Trophoblast cell (in vitro differentiated cells and primary cell): ENCODE measurements at regions not wholly inside any gene's neighbourhood (a gene's known extent, or its start where the extent isn't known, plus 50 kb on each side); places are given as distances from the start of the nearest gene placed in this dataset.

Experiments used
- DNase-seq, 2 donors: peaks; one replicate each; pipeline ENCODE4 v3.0.0-alpha.2; 2016
- H2AFZ ChIP-seq: 2 replicates; pipeline ENCODE4 v1.6.1; 2013; ENCODE audit warnings: low read length, moderate library complexity, mild to moderate bottlenecking; ENCODE audit not compliant: insufficient read depth, poor library complexity
- H2AK5ac ChIP-seq: 2 replicates; pipeline ENCODE4 v1.6.1; 2013; ENCODE audit warnings: mild to moderate bottlenecking, low read length
- H2BK120ac ChIP-seq: 2 replicates; pipeline ENCODE4 v1.6.1; 2013; ENCODE audit warnings: low read length, mild to moderate bottlenecking, moderate library complexity; ENCODE audit not compliant: insufficient read depth, poor library complexity
- H2BK12ac ChIP-seq: 2 replicates; pipeline ENCODE4 v1.6.1; 2013; ENCODE audit warnings: mild to moderate bottlenecking, low read length, moderate library complexity
- H2BK5ac ChIP-seq: 2 replicates; pipeline ENCODE4 v1.6.1; 2013; ENCODE audit warnings: low read length, low read depth, moderate library complexity, mild to moderate bottlenecking; ENCODE audit not compliant: poor library complexity
- H3K14ac ChIP-seq: 2 replicates; pipeline ENCODE4 v1.6.1; 2013; ENCODE audit warnings: mild to moderate bottlenecking, low read length
- H3K18ac ChIP-seq: 2 replicates; pipeline ENCODE4 v1.6.1; 2013; ENCODE audit warnings: mild to moderate bottlenecking, low read length
- H3K23ac ChIP-seq: 2 replicates; pipeline ENCODE4 v1.6.1; 2013; ENCODE audit warnings: low read length
- H3K27ac ChIP-seq: 2 replicates; pipeline ENCODE4 v1.5.1; 2013; ENCODE audit warnings: low read depth, mild to moderate bottlenecking, inconsistent platforms, low read length, moderate library complexity
- H3K27me3 ChIP-seq: 2 replicates; pipeline ENCODE4 v1.6.1; 2013; ENCODE audit warnings: inconsistent platforms, mild to moderate bottlenecking, low read length, moderate library complexity; ENCODE audit not compliant: insufficient read depth
- H3K36me3 ChIP-seq, 2 experiments: 1 replicate in 1 of 2; 2 replicates in 1 of 2; pipeline ENCODE4 v1.6.1; 2013; ENCODE audit warnings: low read length in 2 of 2, mild to moderate bottlenecking in 2 of 2, moderate library complexity in 1 of 2; ENCODE audit not compliant: insufficient read depth in 2 of 2, control insufficient read depth in 1 of 2
- H3K4ac ChIP-seq: 2 replicates; pipeline ENCODE4 v1.6.1; 2013; ENCODE audit warnings: low read depth, mild to moderate bottlenecking, low read length, moderate library complexity
- H3K4me1 ChIP-seq, 2 experiments: 1 replicate in 1 of 2; 2 replicates in 1 of 2; pipeline ENCODE4 v1.6.1; 2013; ENCODE audit warnings: low read length in 2 of 2, mild to moderate bottlenecking in 2 of 2, moderate library complexity in 1 of 2; ENCODE audit not compliant: insufficient read depth in 2 of 2, control insufficient read depth in 1 of 2
- H3K4me2 ChIP-seq: 2 replicates; pipeline ENCODE4 v1.6.1; 2013; ENCODE audit warnings: inconsistent platforms, mild to moderate bottlenecking, low read length, moderate library complexity
- H3K4me3 ChIP-seq: 2 replicates; pipeline ENCODE4 v1.5.1; 2013; ENCODE audit warnings: mild to moderate bottlenecking, low read depth, low read length, inconsistent platforms
- H3K79me1 ChIP-seq: one replicate; pipeline ENCODE4 v1.6.1; 2013; ENCODE audit warnings: low read length
- H3K79me2 ChIP-seq: 2 replicates; pipeline ENCODE4 v1.6.1; 2013; ENCODE audit warnings: low read length, mild to moderate bottlenecking; ENCODE audit not compliant: control insufficient read depth, insufficient read depth, poor library complexity
- H3K9ac ChIP-seq: 2 replicates; pipeline ENCODE4 v1.6.1; 2013; ENCODE audit warnings: mild to moderate bottlenecking, low read length
- H3K9me3 ChIP-seq: 2 replicates; pipeline ENCODE4 v1.6.1; 2013; ENCODE audit warnings: low read depth, mild to moderate bottlenecking, control low read depth, inconsistent platforms, low read length; ENCODE audit not compliant: insufficient read depth
- H4K12ac ChIP-seq: 2 replicates; pipeline ENCODE4 v1.6.1; 2013; ENCODE audit warnings: low read depth, mild to moderate bottlenecking, low read length, moderate library complexity
- H4K8ac ChIP-seq: 2 replicates; pipeline ENCODE4 v1.6.1; 2013; ENCODE audit warnings: low read depth, mild to moderate bottlenecking, low read length, moderate library complexity
- H4K91ac ChIP-seq: one replicate; pipeline ENCODE4 v1.6.1; 2013; ENCODE audit warnings: low read depth, mild to moderate bottlenecking, low read length, moderate library complexity
- WGBS: extraction: QIAGEN DNeasy Blood & Tissue Kit; methylation state at CpG from one replicate; pipeline ENCODE4 v1.1.7; 2013; ENCODE audit warnings: missing lambda C conversion rate; ENCODE audit not compliant: insufficient read length, insufficient coverage; ENCODE audit errors: extremely low coverage; 5-methylcytosine and 5-hydroxymethylcytosine counted together

DNA sequence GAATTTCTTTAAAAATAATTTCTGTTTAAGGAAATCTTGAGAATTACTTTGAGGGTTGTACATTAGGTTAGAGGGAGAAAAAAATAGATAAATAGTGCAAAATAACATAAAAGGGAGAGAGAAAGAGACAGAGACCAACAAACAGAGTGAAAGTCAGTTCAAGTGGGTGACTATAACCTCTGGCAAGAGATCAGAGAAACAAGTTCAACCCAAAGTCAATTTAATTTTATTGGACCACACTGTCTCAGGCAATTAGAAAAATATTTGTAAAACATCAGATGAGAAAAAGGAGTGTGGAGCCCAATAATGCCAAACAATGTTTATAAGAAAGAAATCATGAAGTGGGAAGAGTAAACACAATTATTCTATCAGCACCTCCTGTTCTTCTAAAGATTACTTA lies 143.5 kb upstream of the GYPA start:
- Histone ChIP-seq H2AFZ (no peak overlapping the region), H3K23ac (no peak overlapping the region), H3K4me3 (no peak overlapping the region), H3K4me1 (no peaks in the 10 kb centered on the region), H3K9ac (no peak overlapping the region), H2BK12ac (no peak overlapping the region), H4K91ac (no peak overlapping the region), H2AK5ac (no peak overlapping the region), H3K79me2 (no peaks in the 10 kb centered on the region), H2BK5ac (no peak overlapping the region), H2BK120ac (no peak overlapping the region), H4K12ac (no peak overlapping the region), H3K18ac (no peak overlapping the region), H3K9me3 (no peaks in the 10 kb centered on the region), H3K27ac (no peak overlapping the region), H3K4me2 (no peak overlapping the region), H3K79me1 (no peaks in the 10 kb centered on the region), H3K27me3 (no peaks in the 10 kb centered on the region), H3K14ac (no peak overlapping the region), H4K8ac (no peak overlapping the region), H3K36me3 (no peaks in the 10 kb centered on the region), H3K4ac (no peak overlapping the region)
- DNase-seq, result no peak

DNA sequence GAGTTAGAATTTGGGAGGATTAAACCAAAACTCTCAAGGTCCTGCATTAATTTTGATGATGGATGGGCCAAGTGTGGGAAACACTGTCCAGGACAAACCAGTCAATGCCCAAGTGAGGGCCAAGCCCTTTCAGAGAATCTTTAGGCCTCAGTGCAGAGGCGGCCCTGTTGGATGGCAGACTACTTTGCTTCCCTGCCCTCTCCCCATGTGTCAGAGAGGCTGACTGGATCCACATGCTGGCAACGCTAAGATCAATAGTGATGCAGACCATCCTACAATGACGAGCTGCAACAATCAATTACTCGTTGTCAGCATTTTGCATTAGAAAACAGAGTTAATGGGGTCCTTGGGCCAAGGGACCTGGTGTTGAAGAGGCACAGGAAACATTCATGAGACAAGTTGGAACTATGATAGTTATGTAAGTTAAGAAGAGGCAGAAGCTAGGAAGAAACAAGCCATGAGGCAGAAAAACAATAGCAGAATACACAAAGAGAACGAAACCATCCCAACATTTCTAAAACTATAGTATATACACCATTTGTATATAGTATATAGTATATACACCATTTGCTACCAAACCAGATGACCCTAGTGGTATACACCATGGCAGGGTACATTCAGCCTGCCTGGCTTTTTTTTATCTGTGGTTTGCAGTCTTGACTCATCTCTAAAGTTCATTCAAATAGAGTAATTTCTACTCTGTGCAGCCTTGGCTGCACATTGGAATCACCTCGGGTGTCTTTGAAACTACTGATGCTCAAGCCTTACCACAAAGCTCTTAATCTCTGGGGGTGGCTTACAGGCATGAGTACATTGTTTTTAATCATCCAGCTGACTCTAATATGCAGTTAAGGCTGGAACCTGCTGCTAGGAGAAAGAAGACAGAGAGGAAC lies 147.7 kb upstream of the GYPA start:
- no peak overlapping the region for H3K4me2 ChIP-seq
- H3K9ac ChIP-seq, result no peak overlapping the region
- no peak overlapping the region for H4K91ac ChIP-seq
- H2BK5ac ChIP-seq, result no peak overlapping the region
- no peak overlapping the region for H4K8ac ChIP-seq
- no peaks in the 10 kb centered on the region for H3K27me3 ChIP-seq
- H3K36me3 ChIP-seq, result no peaks in the 10 kb centered on the region
- no peak overlapping the region for H2AFZ ChIP-seq
- no peak overlapping the region for H3K18ac ChIP-seq
- no peaks in the 10 kb centered on the region for H3K9me3 ChIP-seq
- no peak overlapping the region for H2BK120ac ChIP-seq
- no peak overlapping the region for H3K27ac ChIP-seq
- no peak for DNase-seq
- H2BK12ac ChIP-seq, result no peak overlapping the region
- H3K79me2 ChIP-seq, result no peaks in the 10 kb centered on the region
- no CpG with 5 or more reads among the region's 6 CpGs for WGBS
- no peak overlapping the region for H3K4me3 ChIP-seq
- H3K4me1 ChIP-seq, result no peaks in the 10 kb centered on the region
- H3K23ac ChIP-seq, result no peak overlapping the region
- H3K79me1 ChIP-seq, result no peaks in the 10 kb centered on the region
- no peak overlapping the region for H3K4ac ChIP-seq
- H2AK5ac ChIP-seq, result no peak overlapping the region
- H3K14ac ChIP-seq, result no peak overlapping the region
- no peak overlapping the region for H4K12ac ChIP-seq

DNA sequence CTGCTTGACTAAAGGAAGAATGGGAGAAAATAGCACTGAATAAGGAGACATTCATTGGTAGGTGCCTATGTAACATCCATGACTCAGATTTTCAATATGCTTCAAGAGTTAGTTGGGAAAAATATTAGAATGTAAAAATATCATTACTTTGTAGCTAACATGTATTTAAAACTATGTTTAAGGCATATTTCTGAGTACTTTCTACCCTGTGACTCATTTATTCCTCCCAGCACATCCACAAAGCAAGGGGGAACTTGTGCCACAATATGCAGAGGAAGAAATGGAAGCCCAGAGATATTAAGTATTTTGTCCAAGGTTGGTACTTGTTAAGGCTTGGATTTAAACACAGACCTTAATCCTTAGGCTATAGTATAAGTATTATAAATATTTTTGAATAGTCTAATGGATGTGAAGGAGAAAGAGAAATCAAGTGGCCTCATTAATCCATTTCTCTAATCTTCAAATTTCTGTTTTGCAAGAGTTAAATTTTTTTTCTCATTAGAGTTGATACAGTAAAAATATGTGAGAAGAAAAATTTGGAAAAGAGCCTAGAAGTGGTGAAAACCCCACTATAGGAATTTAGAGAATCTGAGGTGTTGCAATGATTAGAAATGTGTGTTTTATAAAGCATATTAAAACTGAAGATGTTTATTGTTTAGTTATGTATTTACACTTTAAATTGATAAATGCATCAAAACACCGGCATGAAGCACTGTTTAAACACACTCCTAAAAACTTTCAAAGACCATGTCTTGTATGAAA lies 149.3 kb upstream of the GYPA start:
- H3K4me3 ChIP-seq, result no peak overlapping the region
- H4K8ac ChIP-seq, result no peak overlapping the region
- no peaks in the 10 kb centered on the region for H3K79me1 ChIP-seq
- no peak overlapping the region for H2BK12ac ChIP-seq
- H3K27me3 ChIP-seq, result no peaks in the 10 kb centered on the region
- DNase-seq, result peak in 1 of 2 donors; percentile 46
- no peak overlapping the region for H2BK120ac ChIP-seq
- no peak overlapping the region for H3K18ac ChIP-seq
- H2AFZ ChIP-seq, result no peak overlapping the region
- no peak overlapping the region for H3K27ac ChIP-seq
- no peak overlapping the region for H3K9ac ChIP-seq
- H3K9me3 ChIP-seq, result no peaks in the 10 kb centered on the region
- H3K4me1 ChIP-seq, result no peaks in the 10 kb centered on the region
- no peak overlapping the region for H3K14ac ChIP-seq
- no peak overlapping the region for H3K4ac ChIP-seq
- no CpG with 5 or more reads among the region's 1 CpG for whole genome bisulfite sequencing
- no peak overlapping the region for H2AK5ac ChIP-seq
- H4K91ac ChIP-seq, result no peak overlapping the region
- H3K79me2 ChIP-seq, result no peaks in the 10 kb centered on the region
- no peak overlapping the region for H3K23ac ChIP-seq
- H3K4me2 ChIP-seq, result no peak overlapping the region
- H3K36me3 ChIP-seq, result no peaks in the 10 kb centered on the region
- no peak overlapping the region for H4K12ac ChIP-seq
- no peak overlapping the region for H2BK5ac ChIP-seq

DNA sequence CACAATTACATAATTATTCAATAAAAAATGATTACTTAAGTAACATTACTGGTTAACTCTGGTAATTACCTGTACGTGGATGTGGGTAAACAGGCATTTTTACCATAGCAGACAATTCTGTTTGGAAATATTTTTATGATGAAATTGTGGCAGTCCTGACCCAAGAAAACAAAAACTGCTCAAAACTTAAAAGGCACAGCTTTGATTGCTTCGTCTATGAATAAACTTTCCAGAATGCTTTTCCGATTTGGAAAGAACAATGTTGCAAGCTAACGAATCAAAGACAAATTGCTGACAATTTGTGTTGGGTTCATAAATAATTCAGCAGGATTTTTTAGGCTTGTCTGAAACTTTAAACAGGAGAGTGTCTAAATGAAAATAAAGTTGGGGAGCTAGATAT lies 150.6 kb upstream of the GYPA start:
- Histone ChIP-seq H3K4ac (no peak overlapping the region), H2AK5ac (no peak overlapping the region), H3K4me2 (no peak overlapping the region), H3K79me1 (no peaks in the 10 kb centered on the region), H3K4me3 (no peak overlapping the region), H3K9ac (no peak overlapping the region), H3K36me3 (no peaks in the 10 kb centered on the region), H3K18ac (no peak overlapping the region), H3K23ac (no peak overlapping the region), H2BK120ac (no peak overlapping the region), H4K91ac (no peak overlapping the region), H3K27ac (no peak overlapping the region), H3K9me3 (no peaks in the 10 kb centered on the region), H4K8ac (no peak overlapping the region), H3K27me3 (no peaks in the 10 kb centered on the region), H2AFZ (no peak overlapping the region), H2BK12ac (no peak overlapping the region), H4K12ac (no peak overlapping the region), H3K14ac (no peak overlapping the region), H2BK5ac (no peak overlapping the region), H3K79me2 (no peaks in the 10 kb centered on the region), H3K4me1 (no peaks in the 10 kb centered on the region)
- DNase-seq, result peak in 1 of 2 donors; percentile 76
- WGBS, result no CpG with 5 or more reads among the region's 4 CpGs
